Panc1 (cell line): ENCODE measurements at regions not wholly inside any gene's neighbourhood (a gene's known extent, or its start where the extent isn't known, plus 50 kb on each side); places are given as distances from the start of the nearest gene placed in this dataset.

ENCODE experiments used
- TCF7L2 ChIP-seq: IDR thresholded peaks from 2 replicates; pipeline ENCODE4 v1.6.1; 2011; ENCODE audit warnings: mild to moderate bottlenecking, low read depth, low read length, inconsistent platforms
- TF ChIP-seq, protein P1 (sequence below): fragments of 450-650 bp; IDR thresholded peaks from 2 replicates; pipeline ENCODE4 v1.5.1; 2017; ENCODE audit warnings: mild to moderate bottlenecking

DNA sequence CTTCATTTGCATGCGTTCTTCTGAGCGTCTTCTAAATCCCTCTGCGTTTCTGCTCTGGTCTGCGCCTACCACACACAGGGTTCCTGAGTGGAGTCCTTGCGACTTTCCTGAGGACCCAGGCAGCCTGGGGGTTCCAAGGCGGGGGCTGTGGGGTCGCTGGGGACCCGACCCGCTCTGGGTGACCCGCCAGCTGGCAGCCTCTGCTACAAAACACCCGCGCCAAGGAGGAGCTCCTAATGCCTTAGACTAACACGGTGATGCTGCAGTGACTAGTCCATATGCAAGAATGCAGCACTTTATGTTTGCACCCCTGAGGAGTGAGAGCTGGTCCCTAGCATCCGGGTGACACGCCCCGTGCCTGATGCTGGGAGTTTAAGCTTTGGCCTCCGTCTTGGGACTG, 367.0 kb upstream of the POM121L12 start:
- TF ChIP-seq, protein P1, sequence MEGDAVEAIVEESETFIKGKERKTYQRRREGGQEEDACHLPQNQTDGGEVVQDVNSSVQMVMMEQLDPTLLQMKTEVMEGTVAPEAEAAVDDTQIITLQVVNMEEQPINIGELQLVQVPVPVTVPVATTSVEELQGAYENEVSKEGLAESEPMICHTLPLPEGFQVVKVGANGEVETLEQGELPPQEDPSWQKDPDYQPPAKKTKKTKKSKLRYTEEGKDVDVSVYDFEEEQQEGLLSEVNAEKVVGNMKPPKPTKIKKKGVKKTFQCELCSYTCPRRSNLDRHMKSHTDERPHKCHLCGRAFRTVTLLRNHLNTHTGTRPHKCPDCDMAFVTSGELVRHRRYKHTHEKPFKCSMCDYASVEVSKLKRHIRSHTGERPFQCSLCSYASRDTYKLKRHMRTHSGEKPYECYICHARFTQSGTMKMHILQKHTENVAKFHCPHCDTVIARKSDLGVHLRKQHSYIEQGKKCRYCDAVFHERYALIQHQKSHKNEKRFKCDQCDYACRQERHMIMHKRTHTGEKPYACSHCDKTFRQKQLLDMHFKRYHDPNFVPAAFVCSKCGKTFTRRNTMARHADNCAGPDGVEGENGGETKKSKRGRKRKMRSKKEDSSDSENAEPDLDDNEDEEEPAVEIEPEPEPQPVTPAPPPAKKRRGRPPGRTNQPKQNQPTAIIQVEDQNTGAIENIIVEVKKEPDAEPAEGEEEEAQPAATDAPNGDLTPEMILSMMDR: no peak
- no peak for TF ChIP-seq TCF7L2
